ENCODE measurements at regions not wholly inside any gene's neighbourhood (a gene's known extent, or its start where the extent isn't known, plus 50 kb on each side); places are given as distances from the start of the nearest gene placed in this dataset.

DNA sequence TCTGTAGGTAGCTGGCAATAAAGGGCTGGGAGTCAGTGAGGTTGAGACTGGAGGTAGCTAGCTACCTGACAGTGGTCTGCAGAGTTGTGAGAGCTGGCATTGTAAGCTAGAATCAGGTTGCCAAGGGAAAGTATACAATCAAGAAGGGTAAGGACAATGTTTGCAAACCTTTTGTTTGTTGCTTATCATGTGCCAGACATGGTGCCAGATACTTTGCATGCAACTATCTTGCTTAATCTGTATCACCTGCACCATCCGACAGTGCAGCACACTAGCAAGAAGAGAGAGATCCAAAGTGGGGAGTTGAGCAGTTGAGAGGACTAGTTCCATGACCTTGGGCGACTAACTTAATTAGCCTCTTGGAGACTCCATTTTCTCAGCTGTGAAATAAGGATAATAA, 236.4 kb downstream of the PDCD6IP start:
- no peak for DNase-seq
- no peak overlapping the region for H3K27ac ChIP-seq
- H3K4me3 ChIP-seq, result no peak overlapping the region
- no peaks in the 10 kb centered on the region for H3K36me3 ChIP-seq
- no peaks in the 10 kb centered on the region for H3K27me3 ChIP-seq
- H3K9me3 ChIP-seq, result no peaks in the 10 kb centered on the region
- no peaks in the 10 kb centered on the region for H3K4me1 ChIP-seq
- TF ChIP-seq POLR2A (IDR thresholded peaks at IDR 0.05), result no peak
- TF ChIP-seq, protein P1, sequence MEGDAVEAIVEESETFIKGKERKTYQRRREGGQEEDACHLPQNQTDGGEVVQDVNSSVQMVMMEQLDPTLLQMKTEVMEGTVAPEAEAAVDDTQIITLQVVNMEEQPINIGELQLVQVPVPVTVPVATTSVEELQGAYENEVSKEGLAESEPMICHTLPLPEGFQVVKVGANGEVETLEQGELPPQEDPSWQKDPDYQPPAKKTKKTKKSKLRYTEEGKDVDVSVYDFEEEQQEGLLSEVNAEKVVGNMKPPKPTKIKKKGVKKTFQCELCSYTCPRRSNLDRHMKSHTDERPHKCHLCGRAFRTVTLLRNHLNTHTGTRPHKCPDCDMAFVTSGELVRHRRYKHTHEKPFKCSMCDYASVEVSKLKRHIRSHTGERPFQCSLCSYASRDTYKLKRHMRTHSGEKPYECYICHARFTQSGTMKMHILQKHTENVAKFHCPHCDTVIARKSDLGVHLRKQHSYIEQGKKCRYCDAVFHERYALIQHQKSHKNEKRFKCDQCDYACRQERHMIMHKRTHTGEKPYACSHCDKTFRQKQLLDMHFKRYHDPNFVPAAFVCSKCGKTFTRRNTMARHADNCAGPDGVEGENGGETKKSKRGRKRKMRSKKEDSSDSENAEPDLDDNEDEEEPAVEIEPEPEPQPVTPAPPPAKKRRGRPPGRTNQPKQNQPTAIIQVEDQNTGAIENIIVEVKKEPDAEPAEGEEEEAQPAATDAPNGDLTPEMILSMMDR (IDR thresholded peaks at IDR 0.05), result no peak

GRCh38 chr3:34035775-34036174, 237.3 kb downstream of the PDCD6IP start:
- TF ChIP-seq, protein P1 (IDR thresholded peaks at IDR 0.05), result no peak
- no peak for TF ChIP-seq POLR2A (IDR thresholded peaks at IDR 0.05)
- DNase-seq, result no peak
- H3K36me3 ChIP-seq, result no peaks in the 10 kb centered on the region
- no peak overlapping the region for H3K27ac ChIP-seq
- H3K4me1 ChIP-seq, result no peaks in the 10 kb centered on the region
- no peak overlapping the region for H3K4me3 ChIP-seq
- no peaks in the 10 kb centered on the region for H3K27me3 ChIP-seq
- H3K9me3 ChIP-seq, result no peaks in the 10 kb centered on the region

DNA sequence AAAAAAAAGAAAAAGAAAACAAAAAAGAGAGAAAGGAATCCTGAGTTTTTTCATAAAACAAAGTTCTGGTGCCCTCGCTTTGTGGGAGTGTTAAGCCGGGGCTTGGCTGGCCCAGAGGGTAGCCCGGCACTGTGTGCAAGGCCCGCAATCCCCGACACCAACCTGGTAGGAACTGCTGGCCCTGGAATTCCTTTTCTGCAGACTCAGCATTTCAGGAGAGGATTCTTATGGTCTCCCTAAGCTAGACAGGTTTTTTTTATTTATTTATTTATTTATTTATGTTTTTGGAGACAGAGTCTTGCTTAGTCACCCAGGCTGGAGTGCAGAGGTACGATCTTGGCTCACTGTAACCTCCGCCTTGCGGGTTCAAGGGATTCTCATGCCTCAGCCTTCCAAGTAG, 238.8 kb downstream of the PDCD6IP start:
- DNase-seq, result no peak
- no peaks in the 10 kb centered on the region for H3K9me3 ChIP-seq

DNA sequence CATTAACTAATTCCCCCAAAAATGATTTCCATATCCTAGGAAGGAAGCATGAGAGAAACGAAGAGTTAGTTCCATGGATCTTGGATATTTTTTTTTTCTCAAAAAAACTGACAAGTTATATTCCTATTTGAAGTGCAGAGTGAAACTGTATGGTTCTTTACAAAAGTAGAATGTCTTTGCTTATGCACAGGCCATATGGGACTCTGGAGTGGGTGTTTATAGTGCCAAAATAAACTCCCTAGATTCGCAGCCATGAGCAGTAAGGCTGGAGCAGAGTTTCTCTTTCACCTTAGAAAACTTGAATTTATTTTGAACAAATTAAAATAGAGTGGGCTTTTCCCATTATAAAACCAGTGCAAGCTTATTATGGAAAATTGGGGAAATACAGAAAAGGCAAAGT, 239.7 kb downstream of the PDCD6IP start:
- no peak for TF ChIP-seq POLR2A (IDR thresholded peaks at IDR 0.05)

More for the DNA sequence above, 238.8 kb downstream of the PDCD6IP start:
- TF ChIP-seq, protein P1 (IDR thresholded peaks at IDR 0.05), result no peak
- no peak for TF ChIP-seq POLR2A (IDR thresholded peaks at IDR 0.05)
- Histone ChIP-seq H3K36me3 (no peaks in the 10 kb centered on the region), H3K27ac (no peak overlapping the region), H3K4me3 (no peak overlapping the region), H3K27me3 (no peaks in the 10 kb centered on the region), H3K4me1 (no peaks in the 10 kb centered on the region)

GRCh38 chr3:34046154-34046553, 247.7 kb downstream of the PDCD6IP start:
- no peak for DNase-seq
- Histone ChIP-seq H3K36me3 (no peaks in the 10 kb centered on the region), H3K9me3 (no peaks in the 10 kb centered on the region), H3K27ac (no peak overlapping the region), H3K27me3 (no peaks in the 10 kb centered on the region), H3K4me1 (no peaks in the 10 kb centered on the region), H3K4me3 (no peak overlapping the region)
- no peak for TF ChIP-seq POLR2A (IDR thresholded peaks at IDR 0.05)
- TF ChIP-seq, protein P1 (IDR thresholded peaks at IDR 0.05), result no peak

More for the DNA sequence above, 239.7 kb downstream of the PDCD6IP start:
- Histone ChIP-seq H3K9me3 (no peaks in the 10 kb centered on the region), H3K4me1 (no peaks in the 10 kb centered on the region), H3K36me3 (no peaks in the 10 kb centered on the region), H3K27ac (no peak overlapping the region), H3K27me3 (no peaks in the 10 kb centered on the region), H3K4me3 (no peak overlapping the region)
- DNase-seq, result no peak

DNA sequence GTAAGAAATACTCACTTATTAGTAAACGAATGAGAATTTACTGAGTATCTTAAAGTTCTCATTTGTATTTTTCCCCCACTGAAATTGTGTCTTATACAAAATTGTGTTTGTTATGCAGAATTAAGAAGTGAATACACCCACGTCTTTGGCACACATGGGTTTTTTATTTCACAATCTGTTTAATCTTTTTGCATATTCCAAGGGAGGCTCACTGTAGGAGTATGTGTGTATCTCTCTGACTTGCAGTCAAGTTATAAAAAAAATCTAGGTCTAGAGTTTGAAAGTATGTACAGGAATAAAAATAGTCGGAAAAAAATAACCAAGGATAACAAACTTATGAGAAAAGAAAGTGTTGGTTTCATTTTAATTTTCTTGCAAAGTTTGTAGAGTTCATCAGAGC, 255.2 kb downstream of the PDCD6IP start:
- no peaks in the 10 kb centered on the region for H3K36me3 ChIP-seq
- no peak for DNase-seq

More for the DNA sequence above, 255.2 kb downstream of the PDCD6IP start:
- H3K27ac ChIP-seq, result no peak overlapping the region
- no peak for TF ChIP-seq POLR2A (IDR thresholded peaks at IDR 0.05)
- TF ChIP-seq, protein P1 (IDR thresholded peaks at IDR 0.05), result no peak
- H3K4me1 ChIP-seq, result no peaks in the 10 kb centered on the region
- no peak overlapping the region for H3K4me3 ChIP-seq
- H3K9me3 ChIP-seq, result no peaks in the 10 kb centered on the region
- H3K27me3 ChIP-seq, result no peaks in the 10 kb centered on the region

Measured in Peyer's patch (tissue), 4 donors.